UCSD-AML1 (cell line): ENCODE measurements at regions not wholly inside any gene's neighbourhood (a gene's known extent, or its start where the extent isn't known, plus 50 kb on each side); places are given as distances from the start of the nearest gene placed in this dataset.

Experiments
- DNase-seq: peaks from one replicate; lab custom pipeline; 2025; ENCODE audit not compliant: unreplicated experiment; lab: John Stamatoyannopoulos, UW

DNA sequence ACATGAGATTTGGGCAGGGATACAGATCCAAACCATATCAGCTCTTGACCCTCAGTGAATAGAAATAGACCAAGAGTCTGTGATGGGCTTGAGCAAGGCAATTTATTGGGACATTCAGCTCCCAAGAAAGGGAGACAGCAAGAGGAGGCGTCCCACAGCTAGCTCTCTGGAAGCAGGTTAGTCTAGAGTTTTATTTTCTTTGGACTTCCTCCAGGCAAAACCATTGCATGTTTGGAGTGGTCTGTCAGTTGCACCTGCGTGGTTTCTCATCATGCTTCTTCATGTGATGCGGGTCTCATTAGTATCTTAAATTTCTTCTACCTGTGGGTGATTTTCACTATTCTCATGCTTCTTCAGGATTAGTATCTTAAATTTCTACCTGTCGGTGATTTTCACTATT is 1530.6 kb downstream of the PLA2G4A start:
- no peak for DNase-seq

DNA sequence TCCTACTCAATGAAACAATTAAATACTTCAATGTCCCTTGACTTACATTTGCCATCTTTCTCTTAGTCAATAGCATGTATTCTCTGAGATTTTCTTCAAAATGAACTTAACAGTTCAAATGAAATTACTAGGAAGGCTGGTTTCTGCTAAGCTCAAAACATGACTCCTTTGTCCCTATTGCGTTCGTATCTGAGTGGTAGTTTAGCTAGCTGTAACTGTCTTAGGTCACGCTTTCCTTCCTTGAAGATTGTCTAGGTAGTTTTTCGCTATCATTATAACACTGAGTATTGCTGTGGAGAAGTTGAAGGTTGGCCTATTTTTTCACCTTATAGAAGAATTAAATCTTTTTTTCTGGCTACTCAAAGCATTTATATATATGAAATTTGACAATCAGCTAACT is 1535.2 kb downstream of the PLA2G4A start:
- no peak for DNase-seq

DNA sequence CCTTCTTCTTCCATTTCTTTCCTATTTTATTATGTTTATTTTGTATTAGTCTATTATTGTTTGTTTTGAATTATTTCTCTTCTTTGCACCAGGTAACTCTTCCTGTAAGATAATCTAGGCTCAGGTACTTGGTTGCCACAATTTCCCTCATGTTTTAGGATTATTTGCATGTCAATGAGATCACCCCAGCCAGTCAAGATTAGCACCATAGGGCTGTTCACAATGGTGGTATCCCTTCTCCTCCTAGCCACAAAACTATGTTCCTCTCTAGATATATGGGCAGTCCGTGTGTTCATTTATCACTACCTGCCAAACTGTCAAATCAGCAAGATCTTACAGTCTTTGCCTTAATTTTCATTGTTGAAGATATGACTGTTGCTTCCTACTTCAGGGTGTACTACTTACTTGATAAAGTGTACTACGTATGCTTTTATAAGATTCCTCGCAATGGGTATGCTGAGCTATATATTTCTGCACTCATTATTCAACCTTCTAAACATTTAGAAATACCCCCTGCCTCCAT is 1536.2 kb downstream of the PLA2G4A start:
- DNase-seq: no peak

DNA sequence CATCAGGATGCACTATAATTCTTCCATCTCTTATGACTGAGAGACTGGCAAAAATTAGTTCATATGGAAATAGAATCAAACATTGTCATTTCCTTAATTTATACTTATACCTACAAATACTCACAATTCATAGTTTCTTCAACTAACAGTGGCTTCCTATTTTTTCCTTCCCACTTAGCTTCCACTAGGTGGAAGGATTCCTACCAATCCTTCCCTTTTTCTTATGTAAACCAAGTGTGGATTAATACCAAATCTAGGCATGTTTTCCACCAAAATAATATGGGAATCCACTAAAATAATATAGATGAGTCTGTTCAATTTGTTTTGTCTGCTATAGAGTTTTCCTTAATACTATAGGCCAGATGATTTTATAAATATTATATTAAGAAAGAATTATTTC is 1537.1 kb downstream of the PLA2G4A start:
- no peak for DNase-seq

DNA sequence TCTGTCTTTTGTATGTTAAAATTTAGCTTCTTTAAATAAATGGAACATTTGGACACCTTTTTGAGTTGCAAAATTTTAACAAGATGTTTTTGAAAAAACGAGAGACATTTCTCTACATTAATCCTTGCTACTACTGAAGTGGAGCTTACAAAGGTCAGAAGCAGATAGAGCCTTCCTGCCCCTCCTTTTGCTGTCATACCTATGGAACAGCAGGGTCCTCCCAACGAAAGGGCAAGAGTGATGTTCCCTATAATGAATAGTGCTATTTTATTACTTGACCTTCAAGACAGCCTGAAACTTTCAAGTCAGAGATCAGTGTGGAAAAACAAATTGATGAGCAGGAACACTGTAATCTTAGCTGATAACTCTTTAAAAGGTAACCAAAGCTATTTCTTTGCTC is 1538.9 kb downstream of the PLA2G4A start:
- no peak for DNase-seq

DNA sequence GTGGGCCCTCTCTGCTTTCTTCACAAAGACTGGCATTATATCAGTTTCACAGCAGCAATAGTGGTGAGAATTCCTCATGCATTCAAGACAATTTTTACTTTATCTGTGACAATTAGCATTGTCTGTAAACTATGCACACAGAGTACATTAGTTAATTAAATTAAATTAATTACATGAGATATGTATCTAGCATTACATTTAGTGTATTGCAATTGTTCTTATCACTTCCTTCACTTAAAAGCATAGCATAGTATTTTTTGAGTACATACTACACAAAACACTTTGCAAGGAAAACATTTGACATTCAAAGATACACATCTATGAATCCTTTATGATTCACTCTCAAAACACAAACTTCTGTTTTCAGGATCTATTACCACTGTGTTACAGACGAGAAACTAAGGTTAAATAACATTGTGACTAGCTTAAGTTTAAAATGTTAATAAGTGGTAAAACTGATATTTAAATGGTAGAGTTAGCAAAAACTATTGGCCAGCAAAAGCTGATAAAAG is 1542.6 kb downstream of the PLA2G4A start:
- DNase-seq: no peak

DNA sequence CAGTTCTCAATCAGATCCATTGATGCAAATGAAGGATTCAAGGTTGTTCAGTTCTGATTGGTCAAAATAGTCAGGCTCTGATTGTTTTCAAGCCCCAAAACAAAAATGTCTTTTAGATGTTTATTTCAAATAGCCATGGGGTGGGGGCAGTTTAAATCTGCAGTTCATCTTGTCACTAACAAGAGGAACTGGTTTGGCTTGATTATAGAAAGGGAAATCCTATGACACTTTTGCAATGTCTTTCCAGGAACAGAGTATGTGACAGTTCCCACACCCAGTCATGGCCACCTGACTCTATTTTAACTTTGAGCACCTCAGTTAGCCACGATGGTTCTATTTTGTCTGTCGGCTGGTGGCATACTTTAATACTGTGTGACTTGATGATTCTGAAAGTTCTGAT is 1544.1 kb downstream of the PLA2G4A start:
- DNase-seq: no peak

DNA sequence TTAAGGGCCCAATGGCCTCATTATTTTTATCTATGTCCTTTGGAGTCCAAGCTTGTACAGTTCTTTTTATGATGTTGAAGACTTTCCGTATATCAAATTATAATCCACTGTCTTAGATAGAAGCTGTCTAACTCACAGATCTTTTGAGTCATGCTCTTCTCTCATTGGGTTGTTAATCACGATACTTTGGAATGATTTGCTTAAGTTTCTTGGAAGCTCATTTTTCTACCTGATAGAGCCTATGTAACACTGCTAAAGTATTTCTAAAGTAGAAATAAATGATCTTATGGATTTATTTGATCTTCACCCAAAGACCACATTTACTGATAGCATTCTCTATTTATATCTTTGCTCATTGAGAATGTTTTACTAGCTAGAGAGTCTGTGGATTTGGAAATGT is 1554.1 kb downstream of the PLA2G4A start:
- DNase-seq: no peak

DNA sequence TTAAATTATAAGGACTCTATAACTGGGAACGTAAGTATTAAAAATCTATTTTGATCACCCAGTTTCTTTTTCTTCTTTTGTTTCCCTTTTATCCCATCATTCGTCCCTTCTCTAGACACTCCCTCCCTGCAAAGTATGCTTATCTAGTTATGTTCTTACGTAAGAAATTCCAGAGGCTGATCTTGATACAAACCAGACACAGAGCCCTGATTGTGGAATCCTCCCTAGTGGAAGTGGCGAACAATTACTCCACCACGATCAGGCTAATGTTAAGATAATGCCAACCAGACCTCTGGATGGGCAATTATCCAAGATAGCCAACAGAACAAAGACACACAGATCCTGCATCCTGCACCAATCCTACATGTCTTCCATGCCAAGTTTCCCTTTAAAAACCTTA is 1557.4 kb downstream of the PLA2G4A start:
- no peak for DNase-seq

DNA sequence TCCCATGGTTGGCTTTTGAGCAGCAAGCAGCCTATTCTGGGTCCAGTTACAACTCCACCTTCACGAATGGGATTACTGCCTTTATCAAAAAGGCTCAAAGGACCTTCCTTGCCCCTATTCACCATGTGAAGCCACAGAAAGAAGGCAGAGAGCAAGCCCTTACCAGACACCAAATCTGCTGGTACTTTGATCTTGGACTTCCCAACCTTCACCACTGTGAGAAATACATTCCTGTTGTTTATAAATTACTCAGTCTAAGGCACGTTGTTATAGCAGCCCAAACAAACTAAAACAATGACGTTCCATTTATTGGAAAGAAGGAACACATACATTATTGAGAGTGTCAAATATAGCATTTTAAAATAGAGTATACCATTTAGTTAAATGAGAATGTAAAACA is 1557.9 kb downstream of the PLA2G4A start:
- peak; percentile 0 for DNase-seq

DNA sequence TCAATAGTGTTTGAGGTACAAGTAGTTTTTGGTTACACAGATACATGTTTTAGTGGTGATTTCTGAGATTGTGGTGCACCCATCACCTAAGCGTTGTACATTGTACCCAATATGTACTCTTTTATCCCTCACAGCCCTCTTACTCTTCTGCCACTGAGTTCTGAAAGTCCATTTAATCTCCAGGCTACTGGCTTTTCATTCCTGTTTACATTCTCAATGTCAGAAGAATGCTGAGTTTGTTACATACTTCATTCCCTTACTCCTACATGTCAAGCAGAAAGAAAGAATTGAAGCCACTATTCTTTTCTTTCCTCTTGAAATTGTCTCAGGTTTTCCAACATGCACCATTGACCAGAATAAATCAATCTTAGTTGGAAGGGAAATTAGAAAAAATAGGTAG is 1565.9 kb downstream of the PLA2G4A start:
- DNase-seq: no peak

DNA sequence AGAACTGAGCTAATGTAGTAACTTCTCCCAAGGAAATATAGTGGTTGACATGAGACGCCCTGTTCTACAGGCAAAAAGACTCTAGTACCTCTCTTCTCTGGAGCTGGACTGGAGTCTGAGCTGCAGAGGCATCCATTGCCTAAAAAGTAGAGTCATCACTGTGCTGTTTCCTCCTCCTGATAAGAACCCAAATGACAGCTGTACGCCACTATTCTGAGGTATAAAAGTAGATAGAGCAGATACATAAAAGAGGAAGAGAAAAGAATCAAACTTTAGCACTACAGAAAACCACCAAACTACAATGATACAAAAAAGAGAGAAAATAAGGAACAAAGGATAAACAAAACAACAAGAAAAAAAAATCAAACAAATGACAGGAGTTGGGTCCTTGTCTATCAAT is 1568.8 kb downstream of the PLA2G4A start:
- no peak for DNase-seq

DNA sequence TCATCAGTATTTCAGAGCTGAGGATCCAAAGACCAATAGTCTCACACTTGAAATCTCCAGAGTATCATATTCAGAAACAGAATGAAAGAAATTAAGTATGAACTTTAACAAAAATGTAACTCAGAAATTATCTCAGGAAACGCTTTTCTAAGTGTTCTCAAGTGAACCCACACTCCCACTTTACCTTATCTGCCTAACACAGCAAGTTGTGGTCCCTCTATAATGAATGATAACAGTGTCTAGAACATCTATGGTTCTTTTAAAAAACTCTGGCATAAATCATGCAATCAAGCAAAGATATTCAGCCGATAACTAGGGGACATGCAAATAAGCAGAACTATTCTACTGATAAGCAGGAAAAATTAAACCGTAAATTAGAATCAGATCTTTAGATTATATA is 1574.2 kb downstream of the PLA2G4A start:
- no peak for DNase-seq

DNA sequence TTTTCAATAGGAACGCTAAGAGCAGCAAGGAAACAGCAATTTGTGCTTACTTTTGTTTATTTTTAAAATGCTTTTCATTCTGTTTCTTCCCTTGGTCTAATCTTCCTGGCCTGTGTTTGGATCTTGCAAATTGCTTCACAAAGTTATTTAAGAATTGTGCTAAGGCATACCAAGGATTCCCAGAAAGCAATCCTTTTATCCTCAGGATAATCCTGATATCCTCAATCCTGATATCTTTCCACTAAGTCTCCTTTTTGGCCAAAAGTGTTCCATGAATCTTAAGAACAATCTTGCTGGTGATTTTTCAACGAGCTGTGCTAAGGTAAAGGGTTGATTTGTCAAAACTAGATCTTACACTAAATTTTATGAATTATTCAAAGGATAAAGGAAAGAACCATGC is 1577.9 kb downstream of the PLA2G4A start:
- DNase-seq: no peak

DNA sequence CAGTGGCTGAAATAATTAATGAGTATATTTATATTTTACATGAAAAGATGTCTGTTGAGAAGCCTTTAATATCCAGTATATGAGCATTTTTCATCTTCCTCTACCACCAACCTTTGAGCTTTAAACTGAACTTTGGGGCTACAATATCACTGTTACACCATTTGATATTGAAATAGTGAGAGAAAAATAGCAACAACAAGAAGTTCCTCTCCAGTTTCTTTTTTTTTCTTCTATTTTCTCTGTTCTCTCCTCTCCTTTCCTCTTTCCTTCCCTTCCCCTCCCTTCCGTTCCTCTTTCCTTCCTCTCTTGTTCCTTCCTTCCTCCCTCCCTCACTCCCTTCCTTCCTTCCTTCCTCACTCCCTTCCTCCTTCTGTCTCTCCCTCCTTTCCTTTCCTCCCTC is 1591.4 kb downstream of the PLA2G4A start:
- DNase-seq: no peak

DNA sequence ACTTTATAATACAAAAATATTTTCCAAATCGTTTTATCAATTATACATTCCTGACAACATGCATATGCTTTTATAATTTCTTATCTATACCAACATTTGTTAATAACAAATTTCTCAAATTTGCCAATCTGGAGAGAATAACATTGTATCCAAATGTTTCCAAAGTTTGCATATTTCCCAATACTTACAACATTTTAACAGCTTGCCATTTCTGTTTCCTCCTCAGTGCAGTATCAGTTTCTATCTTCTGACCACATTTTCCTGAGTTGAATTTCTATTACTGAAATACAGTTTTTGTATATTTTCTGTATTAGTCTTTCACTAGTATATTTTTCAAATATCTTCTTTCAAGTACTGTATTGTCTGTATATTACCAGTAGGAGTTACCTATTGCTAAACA is 1594.3 kb downstream of the PLA2G4A start:
- DNase-seq: no peak

DNA sequence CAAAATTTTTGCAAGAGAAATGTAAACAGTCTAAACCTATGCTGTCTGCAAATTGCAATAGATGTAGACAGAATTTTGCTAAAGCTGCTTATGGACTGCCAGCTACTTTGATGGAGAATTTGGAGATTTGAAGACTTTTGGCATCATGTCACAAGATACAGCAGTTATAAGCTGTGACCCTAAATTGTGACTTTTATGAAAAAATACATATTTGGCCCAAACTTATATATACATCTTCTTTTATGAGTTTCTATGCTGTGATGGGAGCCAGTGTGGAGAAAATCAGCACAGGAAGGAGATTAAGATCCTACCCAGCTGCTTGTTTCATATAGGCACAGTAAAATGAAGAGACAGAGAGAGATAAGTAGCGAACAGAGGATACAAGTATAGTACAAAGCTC is 1595.4 kb downstream of the PLA2G4A start:
- DNase-seq: no peak

DNA sequence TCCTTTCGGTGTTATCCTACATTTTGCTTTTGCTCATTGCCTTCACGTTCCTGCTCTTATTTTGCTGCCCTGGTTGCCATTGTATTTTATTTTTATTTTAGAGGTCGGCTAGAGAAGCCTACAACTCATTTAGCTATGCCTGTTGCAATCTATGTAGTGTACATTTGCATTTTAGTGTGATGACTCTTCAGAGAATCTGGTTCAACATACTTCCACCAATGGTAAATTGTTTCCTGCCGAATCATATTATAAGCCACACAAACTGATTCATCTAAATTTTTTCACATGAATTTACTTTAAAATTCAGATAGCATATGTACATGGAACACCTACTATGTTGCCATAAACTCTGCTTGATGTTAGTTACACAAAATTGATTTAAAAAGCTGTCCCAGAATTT is 1596.9 kb downstream of the PLA2G4A start:
- DNase-seq: no peak

DNA sequence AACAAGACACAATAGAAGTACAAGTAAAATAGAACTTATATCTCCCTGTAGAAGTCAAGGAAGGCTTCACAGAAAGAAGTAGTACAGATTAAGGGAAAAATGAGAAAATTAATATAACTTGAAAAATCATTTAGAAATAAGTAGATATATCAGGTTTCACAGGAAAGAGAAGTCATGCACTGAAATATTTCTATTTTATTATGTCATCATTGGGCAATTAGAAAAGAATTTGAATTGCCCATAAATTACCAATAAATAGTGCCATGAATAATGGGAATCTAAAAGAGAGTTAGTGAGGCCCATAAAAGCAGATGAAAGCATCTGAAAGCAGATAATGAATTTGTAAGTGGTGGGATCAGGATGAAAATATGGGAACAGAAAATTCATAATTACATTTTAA is 1597.8 kb downstream of the PLA2G4A start:
- DNase-seq: no peak

DNA sequence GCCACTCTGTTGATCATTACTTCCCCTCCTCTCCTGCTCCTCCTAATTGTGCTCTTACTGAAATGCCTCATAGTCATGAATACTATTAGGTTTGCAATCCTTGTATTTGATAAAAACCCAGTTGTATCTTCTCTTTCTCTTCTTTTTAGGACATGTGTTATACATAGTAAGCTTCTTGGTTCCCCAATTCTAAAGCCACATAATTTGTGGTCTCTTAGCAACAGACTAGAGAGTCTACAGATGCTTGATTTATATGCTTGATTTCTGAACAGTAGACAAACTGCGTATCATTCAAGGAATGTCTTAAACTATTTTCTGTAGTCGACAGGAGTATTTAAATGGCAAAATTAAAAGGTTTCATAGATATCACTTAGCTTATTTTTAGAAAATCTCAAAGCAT is 1598.9 kb downstream of the PLA2G4A start:
- no peak for DNase-seq

DNA sequence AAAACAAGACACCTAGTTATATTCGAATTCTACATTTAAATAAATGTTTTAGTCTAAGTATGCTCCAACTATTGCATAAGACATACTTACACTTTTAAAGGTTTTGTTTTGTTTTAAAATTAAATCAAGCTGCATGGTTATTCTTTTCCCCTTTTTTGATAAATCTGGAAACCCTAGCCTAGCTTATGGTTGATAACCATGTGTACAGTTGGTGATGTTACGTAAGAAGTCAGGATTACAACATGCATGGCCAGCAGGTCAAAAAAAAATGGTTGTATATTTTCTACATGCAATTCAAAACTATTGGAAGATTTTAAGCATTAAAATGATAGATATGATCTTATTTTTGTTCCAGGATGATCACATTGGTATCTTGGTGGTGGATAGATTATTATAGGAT is 1600.6 kb downstream of the PLA2G4A start:
- DNase-seq: no peak

DNA sequence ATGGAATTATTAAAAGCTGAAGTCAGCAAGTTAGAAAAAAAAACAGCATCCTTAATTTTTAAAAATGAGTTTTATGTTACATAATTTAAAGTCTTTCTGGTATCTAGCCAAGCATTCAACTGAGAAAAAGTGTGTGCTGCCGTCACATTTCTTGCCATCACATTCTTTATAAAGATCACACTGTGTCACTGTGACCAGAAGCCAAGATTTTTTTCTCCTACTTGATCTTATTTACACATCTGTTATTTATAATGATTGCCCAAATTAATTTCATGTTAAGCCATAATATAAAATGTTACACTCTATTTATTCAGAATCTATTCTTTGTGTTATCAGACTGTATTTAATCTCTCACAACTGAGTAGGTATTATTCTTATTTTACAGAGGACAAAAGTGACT is 1603.7 kb downstream of the PLA2G4A start:
- no peak for DNase-seq

DNA sequence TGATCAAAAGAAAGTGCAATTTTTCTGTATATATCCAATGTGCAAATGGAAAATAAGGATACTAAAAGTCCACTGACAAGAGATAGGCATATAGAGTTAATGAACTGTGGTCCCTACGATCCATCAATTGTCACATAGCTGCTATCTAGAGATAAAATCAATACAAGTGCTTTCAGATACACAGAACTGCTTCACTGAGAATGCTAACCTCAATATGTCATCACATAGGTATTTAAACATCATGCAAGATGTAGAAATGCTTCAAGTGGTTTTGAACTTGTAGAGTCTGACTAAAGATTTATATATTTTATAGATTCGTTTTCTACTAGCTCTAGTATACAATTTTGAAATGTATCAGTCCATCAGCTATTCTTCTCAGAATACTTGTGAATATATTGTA is 1604.7 kb downstream of the PLA2G4A start:
- DNase-seq: no peak

DNA sequence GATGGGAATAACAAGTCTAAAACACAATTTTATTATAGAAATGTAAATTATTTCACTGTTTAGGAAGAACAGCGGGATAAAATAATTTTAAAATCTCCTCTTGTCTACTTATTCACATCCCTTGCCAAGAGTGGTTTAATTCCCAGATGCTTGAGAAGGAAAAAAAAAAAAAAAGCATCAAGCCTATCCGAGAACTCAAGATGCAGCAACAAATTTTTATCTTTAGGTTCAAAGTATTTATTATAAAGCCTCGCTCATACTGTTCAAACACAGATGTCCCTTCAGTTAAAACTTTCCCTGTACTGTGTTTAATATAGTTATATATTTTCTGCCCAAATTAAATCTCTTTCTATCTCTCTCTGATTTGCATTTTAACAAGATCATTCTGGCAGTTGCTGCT is 1615.8 kb downstream of the PLA2G4A start:
- DNase-seq: no peak
